ENCODE measurements at regions not wholly inside any gene's neighbourhood (a gene's known extent, or its start where the extent isn't known, plus 50 kb on each side); places are given as distances from the start of the nearest gene placed in this dataset.

GRCh38 chr9:120294003-120294402 lies 286.0 kb downstream of the CDK5RAP2 start:
- no peak for DNase-seq (ENCODE audit: extremely low read depth, low read depth)
- TF ChIP-seq CTCF (IDR thresholded peaks at IDR 0.05; ENCODE audit: low read depth, low read length) = no peak

- TF ChIP-seq CTCF (IDR thresholded peaks at IDR 0.05; ENCODE audit: low read depth, low read length) = no peak
- no peak for DNase-seq (ENCODE audit: extremely low read depth, low read depth)
These were observed 287.4 kb downstream of the CDK5RAP2 start for GRCh38 chr9:120292606-120293005.

GRCh38 chr9:120291050-120291449 lies 288.9 kb downstream of the CDK5RAP2 start:
- no peak for TF ChIP-seq CTCF (IDR thresholded peaks at IDR 0.05; ENCODE audit: low read depth, low read length)
- no peak for DNase-seq (ENCODE audit: extremely low read depth, low read depth)

- TF ChIP-seq CTCF (IDR thresholded peaks at IDR 0.05; ENCODE audit: low read depth, low read length) = no peak
- DNase-seq (ENCODE audit: extremely low read depth, low read depth) = no peak
These were observed 289.7 kb downstream of the CDK5RAP2 start for GRCh38 chr9:120289990-120290975.

GRCh38 chr9:120289098-120289497 lies 290.9 kb downstream of the CDK5RAP2 start:
- TF ChIP-seq CTCF (IDR thresholded peaks at IDR 0.05; ENCODE audit: low read depth, low read length) = no peak

GRCh38 chr9:120286530-120286929 lies 293.4 kb downstream of the CDK5RAP2 start:
- no peak for DNase-seq (ENCODE audit: extremely low read depth, low read depth)
- no peak for TF ChIP-seq CTCF (IDR thresholded peaks at IDR 0.05; ENCODE audit: low read depth, low read length)

More at GRCh38 chr9:120289098-120289497, 290.9 kb downstream of the CDK5RAP2 start:
- no peak for DNase-seq (ENCODE audit: extremely low read depth, low read depth)

GRCh38 chr9:120284821-120285220 lies 295.1 kb downstream of the CDK5RAP2 start:
- no peak for DNase-seq (ENCODE audit: extremely low read depth, low read depth)

More at GRCh38 chr9:120284821-120285220, 295.1 kb downstream of the CDK5RAP2 start:
- no peak for TF ChIP-seq CTCF (IDR thresholded peaks at IDR 0.05; ENCODE audit: low read depth, low read length)
